ENCODE measurements at regions not wholly inside any gene's neighbourhood (a gene's known extent, or its start where the extent isn't known, plus 50 kb on each side); places are given as distances from the start of the nearest gene placed in this dataset.

DNA sequence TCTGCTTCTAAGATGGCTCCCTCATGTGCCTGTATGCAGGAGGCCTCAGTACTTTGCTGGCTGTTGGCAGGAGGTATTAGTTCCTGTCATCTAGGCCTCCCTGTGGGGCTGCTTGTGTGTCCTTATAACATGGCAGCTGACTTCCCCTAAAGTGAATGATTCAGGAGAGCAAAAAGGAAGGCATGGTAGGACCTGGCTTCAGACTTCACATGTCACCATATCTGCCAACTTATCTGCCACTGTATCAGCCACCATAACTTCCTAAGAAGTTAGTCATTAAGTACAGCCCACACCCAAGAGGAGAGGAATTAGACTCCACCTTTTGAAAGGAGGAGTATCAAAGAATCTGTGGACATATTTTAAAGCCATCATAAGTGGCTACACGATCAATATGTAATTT lies 122.5 kb downstream of the UCHL1 start:
- Histone ChIP-seq H3K27me3 (ENCODE audit: control insufficient read depth, insufficient read depth, low read length) (no peaks in the 10 kb centered on the region), H3K36me3 (ENCODE audit: control insufficient read depth in 2 of 3, insufficient read depth in 3 of 3, low read length in 3 of 3) (no peaks in the 10 kb centered on the region), H3K4me1 (ENCODE audit: control insufficient read depth in 2 of 3, insufficient read depth in 2 of 3, low read depth in 1 of 3, low read length in 3 of 3) (peaks cover 0 to 15% (median 4%) of the 10 kb centered on the region in 3 donors), H3K9me3 (ENCODE audit: control insufficient read depth in 2 of 3, insufficient read depth in 1 of 3, low read length in 3 of 3) (no peaks in the 10 kb centered on the region), H3K9ac (ENCODE audit: low read length in 3 of 3) (no peak overlapping the region), H3K27ac (ENCODE audit: low read depth in 2 of 2, low read length in 2 of 2) (no peak overlapping the region), H3K4me3 (ENCODE audit: low read length in 3 of 3) (no peak overlapping the region)
- no peak for FAIRE-seq
- TF ChIP-seq, protein P1, sequence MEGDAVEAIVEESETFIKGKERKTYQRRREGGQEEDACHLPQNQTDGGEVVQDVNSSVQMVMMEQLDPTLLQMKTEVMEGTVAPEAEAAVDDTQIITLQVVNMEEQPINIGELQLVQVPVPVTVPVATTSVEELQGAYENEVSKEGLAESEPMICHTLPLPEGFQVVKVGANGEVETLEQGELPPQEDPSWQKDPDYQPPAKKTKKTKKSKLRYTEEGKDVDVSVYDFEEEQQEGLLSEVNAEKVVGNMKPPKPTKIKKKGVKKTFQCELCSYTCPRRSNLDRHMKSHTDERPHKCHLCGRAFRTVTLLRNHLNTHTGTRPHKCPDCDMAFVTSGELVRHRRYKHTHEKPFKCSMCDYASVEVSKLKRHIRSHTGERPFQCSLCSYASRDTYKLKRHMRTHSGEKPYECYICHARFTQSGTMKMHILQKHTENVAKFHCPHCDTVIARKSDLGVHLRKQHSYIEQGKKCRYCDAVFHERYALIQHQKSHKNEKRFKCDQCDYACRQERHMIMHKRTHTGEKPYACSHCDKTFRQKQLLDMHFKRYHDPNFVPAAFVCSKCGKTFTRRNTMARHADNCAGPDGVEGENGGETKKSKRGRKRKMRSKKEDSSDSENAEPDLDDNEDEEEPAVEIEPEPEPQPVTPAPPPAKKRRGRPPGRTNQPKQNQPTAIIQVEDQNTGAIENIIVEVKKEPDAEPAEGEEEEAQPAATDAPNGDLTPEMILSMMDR (IDR thresholded peaks at IDR 0.05; ENCODE audit: borderline replicate concordance, extremely low read depth, insufficient read depth), result no peak
- DNase-seq, result no peak
- intact Hi-C loops (cut with DNase I), result no loop called here

DNA sequence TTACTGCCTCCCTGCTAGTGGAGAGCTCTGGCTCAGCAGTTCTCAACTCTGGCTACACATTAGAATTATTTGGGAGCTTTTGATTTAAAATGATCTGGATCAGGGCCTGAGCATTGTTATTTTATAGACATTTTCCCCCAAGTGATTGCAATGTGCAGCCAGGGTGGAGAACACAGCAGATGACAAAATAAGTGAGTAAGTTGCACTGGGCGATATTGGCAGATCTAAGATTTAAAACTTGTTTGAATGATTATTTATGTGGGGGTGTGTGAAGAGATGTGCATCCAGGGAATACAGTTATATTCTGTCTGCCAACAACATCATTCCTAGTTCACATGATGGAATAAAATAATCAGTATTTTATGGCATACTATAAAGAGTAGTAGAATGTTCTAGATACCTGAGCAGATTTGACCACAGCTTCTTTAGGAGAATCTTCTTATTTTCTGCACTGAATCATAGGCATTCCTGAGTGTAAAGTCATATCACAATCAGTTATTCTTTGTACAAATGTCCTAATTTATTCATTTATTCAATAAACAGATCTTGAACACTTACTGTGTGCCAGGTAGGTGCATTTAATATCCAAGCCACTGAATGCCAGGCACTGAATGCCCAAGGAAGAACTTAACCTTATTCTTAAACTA lies 123.9 kb downstream of the UCHL1 start:
- intact Hi-C loops (cut with DNase I), result no loop called here

DNA sequence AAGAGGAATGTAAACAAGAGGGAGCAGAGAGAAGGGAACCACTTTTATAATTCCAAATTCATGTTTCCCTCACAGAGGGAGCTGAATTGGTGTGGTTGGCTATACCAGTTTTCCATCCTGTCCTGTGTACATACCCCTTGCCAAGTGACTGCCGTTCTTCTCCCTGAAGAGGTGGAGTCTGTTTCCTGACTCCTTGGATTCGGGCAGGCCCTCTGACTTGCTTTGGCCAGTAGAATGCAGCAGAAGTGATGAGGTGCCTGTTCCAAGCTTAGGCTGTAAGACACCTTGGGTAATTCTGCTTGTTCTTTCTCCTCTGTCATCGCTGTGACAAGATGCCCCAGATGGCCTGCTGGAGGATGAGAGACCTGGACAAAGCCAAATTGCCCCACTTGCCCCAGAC lies 124.7 kb downstream of the UCHL1 start:
- no peaks in the 10 kb centered on the region for H3K9me3 ChIP-seq (ENCODE audit: control insufficient read depth in 2 of 3, insufficient read depth in 1 of 3, low read length in 3 of 3)
- H3K4me3 ChIP-seq (ENCODE audit: low read length in 3 of 3), result no peak overlapping the region
- TF ChIP-seq, protein P1 (IDR thresholded peaks at IDR 0.05; ENCODE audit: borderline replicate concordance, extremely low read depth, insufficient read depth), result no peak
- no peak for FAIRE-seq
- no peaks in the 10 kb centered on the region for H3K27me3 ChIP-seq (ENCODE audit: control insufficient read depth, insufficient read depth, low read length)
- peaks cover 0 to 10% (median 9%) of the 10 kb centered on the region in 3 donors for H3K4me1 ChIP-seq (ENCODE audit: control insufficient read depth in 2 of 3, insufficient read depth in 2 of 3, low read depth in 1 of 3, low read length in 3 of 3)
- H3K36me3 ChIP-seq (ENCODE audit: control insufficient read depth in 2 of 3, insufficient read depth in 3 of 3, low read length in 3 of 3), result no peaks in the 10 kb centered on the region
- H3K9ac ChIP-seq (ENCODE audit: low read length in 3 of 3), result no peak overlapping the region
- DNase-seq, result no peak
- no peak overlapping the region for H3K27ac ChIP-seq (ENCODE audit: low read depth in 2 of 2, low read length in 2 of 2)
- intact Hi-C loops (cut with DNase I), result no loop called here

More for the DNA sequence above, 123.9 kb downstream of the UCHL1 start:
- H3K27ac ChIP-seq (ENCODE audit: low read depth in 2 of 2, low read length in 2 of 2), result no peak overlapping the region
- DNase-seq (no peak), FAIRE-seq (no peak)
- H3K4me3 ChIP-seq (ENCODE audit: low read length in 3 of 3), result no peak overlapping the region
- H3K9me3 ChIP-seq (ENCODE audit: control insufficient read depth in 2 of 3, insufficient read depth in 1 of 3, low read length in 3 of 3), result no peaks in the 10 kb centered on the region
- H3K27me3 ChIP-seq (ENCODE audit: control insufficient read depth, insufficient read depth, low read length), result no peaks in the 10 kb centered on the region
- H3K36me3 ChIP-seq (ENCODE audit: control insufficient read depth in 2 of 3, insufficient read depth in 3 of 3, low read length in 3 of 3), result no peaks in the 10 kb centered on the region
- TF ChIP-seq, protein P1 (IDR thresholded peaks at IDR 0.05; ENCODE audit: borderline replicate concordance, extremely low read depth, insufficient read depth), result no peak
- peaks cover 0 to 14% (median 8%) of the 10 kb centered on the region in 3 donors for H3K4me1 ChIP-seq (ENCODE audit: control insufficient read depth in 2 of 3, insufficient read depth in 2 of 3, low read depth in 1 of 3, low read length in 3 of 3)
- H3K9ac ChIP-seq (ENCODE audit: low read length in 3 of 3), result no peak overlapping the region

DNA sequence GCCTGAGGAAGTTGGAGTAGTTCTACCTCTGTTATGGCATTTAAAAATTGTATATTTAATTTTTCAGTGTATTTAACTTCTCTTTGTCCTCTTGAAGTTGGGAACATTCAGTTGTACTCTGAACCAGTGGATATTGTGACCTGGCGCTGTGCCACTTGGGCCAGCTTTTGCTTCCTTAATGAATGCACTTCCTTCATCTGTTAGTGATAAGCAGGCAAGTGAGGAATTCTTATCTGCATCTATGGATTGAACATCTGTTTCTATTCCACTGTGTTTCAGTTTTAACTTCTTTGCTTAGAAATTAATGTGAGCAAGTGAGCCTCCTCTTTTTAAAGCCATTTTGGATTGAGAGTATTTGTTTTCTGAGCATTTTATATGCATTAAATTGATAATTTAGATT lies 128.3 kb downstream of the UCHL1 start:
- FAIRE-seq, result peak; percentile 58
- Histone ChIP-seq H3K27ac (ENCODE audit: low read depth in 2 of 2, low read length in 2 of 2) (peak overlapping the region in 1 of 2 donors; percentile 48), H3K27me3 (ENCODE audit: control insufficient read depth, insufficient read depth, low read length) (no peaks in the 10 kb centered on the region), H3K9ac (ENCODE audit: low read length in 3 of 3) (no peak overlapping the region), H3K4me1 (ENCODE audit: control insufficient read depth in 2 of 3, insufficient read depth in 2 of 3, low read depth in 1 of 3, low read length in 3 of 3) (peaks cover 0 to 10% (median 9%) of the 10 kb centered on the region in 3 donors), H3K4me3 (ENCODE audit: low read length in 3 of 3) (no peak overlapping the region), H3K36me3 (ENCODE audit: control insufficient read depth in 2 of 3, insufficient read depth in 3 of 3, low read length in 3 of 3) (no peaks in the 10 kb centered on the region), H3K9me3 (ENCODE audit: control insufficient read depth in 2 of 3, insufficient read depth in 1 of 3, low read length in 3 of 3) (no peaks in the 10 kb centered on the region)
- DNase-seq, result peak in 2 of 5 donors; percentile 69 to 92
- TF ChIP-seq, protein P1 (IDR thresholded peaks at IDR 0.05; ENCODE audit: borderline replicate concordance, extremely low read depth, insufficient read depth), result no peak
- intact Hi-C loops (cut with DNase I), result no loop called here

All from kidney (tissue), 13 donors.